ENCODE measurements at regions not wholly inside any gene's neighbourhood (a gene's known extent, or its start where the extent isn't known, plus 50 kb on each side); places are given as distances from the start of the nearest gene placed in this dataset.

- TF ChIP-seq TCF7 (IDR thresholded peaks at IDR 0.05; ENCODE audit: borderline replicate concordance) = no peak
Measured at GRCh38 chr4:137739391-137739790, 207.1 kb upstream of the PCDH18 start (continued).

DNA sequence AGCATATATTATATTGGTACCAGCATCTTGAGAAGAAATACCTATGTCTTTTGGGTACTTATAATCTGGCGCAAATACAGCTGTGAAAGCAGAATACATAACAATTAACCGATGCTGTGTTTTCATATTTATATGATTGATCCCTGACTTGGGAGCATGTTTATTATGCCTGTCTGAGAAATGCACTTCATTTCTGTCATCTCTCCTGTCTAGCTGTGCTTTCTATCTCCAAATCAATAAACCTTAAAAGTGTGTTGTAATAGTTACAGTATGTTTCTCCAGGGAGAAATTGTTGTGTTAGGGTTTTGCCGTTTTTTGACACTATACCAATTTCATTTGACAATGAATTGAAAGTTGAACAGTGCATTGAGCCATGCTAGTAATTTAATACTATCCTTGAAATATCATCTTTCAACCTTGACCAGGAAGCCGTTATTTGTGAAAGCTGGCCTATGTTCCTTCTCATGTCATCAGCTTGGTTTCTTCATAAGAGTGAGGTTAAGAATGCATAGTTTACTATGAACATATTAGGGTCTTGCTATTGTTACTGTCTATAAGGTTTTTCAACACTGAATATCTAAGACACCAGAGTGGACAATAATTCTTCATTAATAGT is 206.2 kb upstream of the PCDH18 start:
- intact Hi-C loops (cut with micrococcal nuclease; ENCODE audit: unreplicated experiment) (loop anchor here (10.0 kb wide), 1 partner anchor 346 kb away; no protein-coding TSS in a partner anchor), in situ Hi-C loops (cut with MboI) (no loop called here)
- Histone ChIP-seq H3K36me3 (ENCODE audit: control insufficient read depth in 2 of 2, insufficient read depth in 2 of 2, low read length in 1 of 2) (no peaks in the 10 kb centered on the region), H3K27me3 (replicated peaks in 1 of 2; ENCODE audit: control insufficient read depth in 2 of 2, insufficient read depth in 2 of 2, low read length in 1 of 2) (no peaks in the 10 kb centered on the region), H3K79me2 (ENCODE audit: control insufficient read depth, insufficient read depth, low read length) (no peaks in the 10 kb centered on the region), H3K4me2 (ENCODE audit: control insufficient read depth, insufficient read depth) (no peak overlapping the region), H4K20me1 (ENCODE audit: control insufficient read depth, insufficient read depth) (no peaks in the 10 kb centered on the region), H3K9me3 (replicated peaks; ENCODE audit: control insufficient read depth, insufficient read depth, low read length) (no peaks in the 10 kb centered on the region), H3K27ac (ENCODE audit: control insufficient read depth, insufficient read depth) (no peak overlapping the region), H3K4me1 (ENCODE audit: control insufficient read depth, insufficient read depth, low read length) (no peaks in the 10 kb centered on the region), H3K9ac (ENCODE audit: control insufficient read depth, insufficient read depth, low read length) (no peak overlapping the region), H2AFZ (ENCODE audit: control insufficient read depth, low read depth, low read length) (no peak overlapping the region), H3K4me3 (no peak overlapping the region)
- POLR2A ChIA-PET = no interaction called here
- FAIRE-seq (no peak), DNase-seq (ENCODE audit: low read depth, low spot score) (no peak), ATAC-seq (no peak)
- RAD21 ChIA-PET (ENCODE audit: unreplicated experiment) = no interaction called here
- WGBS (ENCODE audit: insufficient coverage, insufficient replicate concordance, low lambda C conversion rate, missing lambda C conversion rate) = 46% methylated on average over 4 of the region's 4 CpGs
- CTCF ChIA-PET = no interaction called here
- no TSS peak for BruUV-seq (replicated peaks)
- SMC1A ChIA-PET (ENCODE audit: uncharacterized antibody, unreplicated experiment) = no interaction called here
- TF ChIP-seq ZBTB4 (CRISPR knock-in tag; IDR thresholded peaks at IDR 0.05) = no peak
- TF ChIP-seq SP1 (IDR thresholded peaks at IDR 0.05; ENCODE audit: low read depth, low read length) = no peak
- TF ChIP-seq EGR1 (IDR thresholded peaks at IDR 0.05; ENCODE audit: borderline replicate concordance in 1 of 2, low read depth in 2 of 2, low read length in 2 of 2) = no peak
- TF ChIP-seq NFIC (IDR thresholded peaks at IDR 0.05; ENCODE audit: low read depth, low read length) = no peak
- no peak for TF ChIP-seq EP300 (IDR thresholded peaks at IDR 0.05; ENCODE audit: borderline replicate concordance in 1 of 2, control insufficient read depth in 1 of 2, low read depth in 2 of 2, low read length in 2 of 2)
- TF ChIP-seq MYC (IDR thresholded peaks at IDR 0.05; ENCODE audit: insufficient read depth, insufficient read length, insufficient replicate concordance, low read length, severe bottlenecking) = no peak
- no peak for TF ChIP-seq SIN3A (IDR thresholded peaks at IDR 0.05; ENCODE audit: low read depth, low read length)
- no peak for TF ChIP-seq USF2 (IDR thresholded peaks at IDR 0.05; ENCODE audit: borderline replicate concordance, low read depth, low read length)
- no peak for TF ChIP-seq ATF2 (IDR thresholded peaks at IDR 0.05; ENCODE audit: low read length)
- TF ChIP-seq SREBF2 (IDR thresholded peaks at IDR 0.05; ENCODE audit: low read length) = no peak
- TF ChIP-seq TARDBP (IDR thresholded peaks at IDR 0.05; ENCODE audit: borderline replicate concordance) = no peak
- TF ChIP-seq, protein P1, sequence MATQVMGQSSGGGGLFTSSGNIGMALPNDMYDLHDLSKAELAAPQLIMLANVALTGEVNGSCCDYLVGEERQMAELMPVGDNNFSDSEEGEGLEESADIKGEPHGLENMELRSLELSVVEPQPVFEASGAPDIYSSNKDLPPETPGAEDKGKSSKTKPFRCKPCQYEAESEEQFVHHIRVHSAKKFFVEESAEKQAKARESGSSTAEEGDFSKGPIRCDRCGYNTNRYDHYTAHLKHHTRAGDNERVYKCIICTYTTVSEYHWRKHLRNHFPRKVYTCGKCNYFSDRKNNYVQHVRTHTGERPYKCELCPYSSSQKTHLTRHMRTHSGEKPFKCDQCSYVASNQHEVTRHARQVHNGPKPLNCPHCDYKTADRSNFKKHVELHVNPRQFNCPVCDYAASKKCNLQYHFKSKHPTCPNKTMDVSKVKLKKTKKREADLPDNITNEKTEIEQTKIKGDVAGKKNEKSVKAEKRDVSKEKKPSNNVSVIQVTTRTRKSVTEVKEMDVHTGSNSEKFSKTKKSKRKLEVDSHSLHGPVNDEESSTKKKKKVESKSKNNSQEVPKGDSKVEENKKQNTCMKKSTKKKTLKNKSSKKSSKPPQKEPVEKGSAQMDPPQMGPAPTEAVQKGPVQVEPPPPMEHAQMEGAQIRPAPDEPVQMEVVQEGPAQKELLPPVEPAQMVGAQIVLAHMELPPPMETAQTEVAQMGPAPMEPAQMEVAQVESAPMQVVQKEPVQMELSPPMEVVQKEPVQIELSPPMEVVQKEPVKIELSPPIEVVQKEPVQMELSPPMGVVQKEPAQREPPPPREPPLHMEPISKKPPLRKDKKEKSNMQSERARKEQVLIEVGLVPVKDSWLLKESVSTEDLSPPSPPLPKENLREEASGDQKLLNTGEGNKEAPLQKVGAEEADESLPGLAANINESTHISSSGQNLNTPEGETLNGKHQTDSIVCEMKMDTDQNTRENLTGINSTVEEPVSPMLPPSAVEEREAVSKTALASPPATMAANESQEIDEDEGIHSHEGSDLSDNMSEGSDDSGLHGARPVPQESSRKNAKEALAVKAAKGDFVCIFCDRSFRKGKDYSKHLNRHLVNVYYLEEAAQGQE (IDR thresholded peaks at IDR 0.05; ENCODE audit: low read depth, low read length) = no peak

Data from GM12878 (cell line).